GM18519 (cell line): ENCODE measurements at regions not wholly inside any gene's neighbourhood (a gene's known extent, or its start where the extent isn't known, plus 50 kb on each side); places are given as distances from the start of the nearest gene placed in this dataset.

Experiments
- ATAC-seq: cut with Tn5 transposase; IDR thresholded peaks from one replicate; pipeline ENCODE4 v1.9.1; 2021; ENCODE audit warnings: mild to moderate bottlenecking, moderate library complexity; ENCODE audit not compliant: unreplicated experiment, low FRiP score

- no peak for ATAC-seq
Measured at GRCh38 chr13:112240076-112240475, 136.1 kb upstream of the SPACA7 start.

- no peak for ATAC-seq
Measured at GRCh38 chr13:112241288-112241687, 134.9 kb upstream of the SPACA7 start.

- no peak for ATAC-seq
Measured at GRCh38 chr13:112242777-112243176, 133.4 kb upstream of the SPACA7 start.

- ATAC-seq, result no peak
Measured at GRCh38 chr13:112244061-112244460, 132.1 kb upstream of the SPACA7 start.

GRCh38 chr13:112244495-112245177 lies 131.5 kb upstream of the SPACA7 start:
- ATAC-seq, result no peak

GRCh38 chr13:112245179-112245724 lies 130.9 kb upstream of the SPACA7 start:
- ATAC-seq, result no peak

- ATAC-seq, result no peak
Measured at GRCh38 chr13:112245989-112246388, 130.2 kb upstream of the SPACA7 start.

GRCh38 chr13:112246731-112247470 lies 129.3 kb upstream of the SPACA7 start:
- no peak for ATAC-seq

- no peak for ATAC-seq
Measured at GRCh38 chr13:112247471-112248405, 128.4 kb upstream of the SPACA7 start.

- ATAC-seq, result no peak
Measured at GRCh38 chr13:112248406-112248760, 127.8 kb upstream of the SPACA7 start.

GRCh38 chr13:112248862-112249592 lies 127.1 kb upstream of the SPACA7 start:
- ATAC-seq, result no peak

- no peak for ATAC-seq
Measured at GRCh38 chr13:112249644-112250610, 126.2 kb upstream of the SPACA7 start.

GRCh38 chr13:112250788-112251445 lies 125.2 kb upstream of the SPACA7 start:
- ATAC-seq, result no peak

GRCh38 chr13:112251930-112252585 lies 124.1 kb upstream of the SPACA7 start:
- ATAC-seq, result no peak

GRCh38 chr13:112252804-112253590 lies 123.2 kb upstream of the SPACA7 start:
- no peak for ATAC-seq

- ATAC-seq, result no peak
Measured at GRCh38 chr13:112253631-112254030, 122.5 kb upstream of the SPACA7 start.
